K562 (cell line): ENCODE measurements at regions not wholly inside any gene's neighbourhood (a gene's known extent, or its start where the extent isn't known, plus 50 kb on each side); places are given as distances from the start of the nearest gene placed in this dataset.

Source experiments
- ATAC-seq: fragments of 200-7000 bp; cut with Tn5 transposase; 3 replicates; pipeline ENCODE4 v1.9.1; 2020; ENCODE audit warnings: moderate library complexity
- BruUV-seq: library from RNA; stranded (reverse); fragments of 400-500 nt; replicated peaks from 2 replicates; lab custom pipeline; 2021; lab: Mats Ljungman, UMichigan
- CTCF ChIA-PET: fragments of 300-600 bp; formaldehyde crosslinking; extraction: SDS; loops from one replicate; lab custom pipeline; 2021; ENCODE audit warnings: low intra/inter-chr PET ratio; lab: Yijun Ruan, JAX
- POLR2A ChIA-PET: fragments of 300-600, 350-650 bp; sonication (Branson Sonifier 250); formaldehyde crosslinking; extraction: SDS; loops from one replicate; lab custom pipeline; 2021; ENCODE audit warnings: antibody characterized with exemption, inconsistent platforms; lab: Yijun Ruan, JAX
- DNase-seq, 4 experiments: peaks; one replicate each; pipeline versions ENCODE4 v3.0.0 to v3.0.0-alpha.2; 2011 to 2018; ENCODE audit warnings: low spot score in 3 of 4, mixed read lengths in 3 of 4; ENCODE audit errors: extremely low read depth in 1 of 4
- FAIRE-seq: peaks from 2 replicates; lab custom pipeline; 2011; peaks lifted over from hg19 to GRCh38; lab: Jason Lieb, UNC
- H2AFZ ChIP-seq: 2 replicates; pipeline ENCODE4 v1.6.0; 2011; ENCODE audit warnings: low read depth, low read length, control low read depth, inconsistent platforms
- H3K27ac ChIP-seq: fragments of 200-600 bp; 3 replicates; pipeline ENCODE4 v1.8.0; 2011; ENCODE audit warnings: low read depth, mild to moderate bottlenecking, control low read depth, inconsistent platforms, low read length, moderate library complexity, mixed read lengths; ENCODE audit errors: extremely low read depth
- H3K27me3 ChIP-seq, 2 experiments: fragments of 300-600 bp in 1 of 2; 2 replicates in 1 of 2; 3 replicates in 1 of 2; pipeline versions ENCODE4 v1.6.0 to v1.8.0; 2011; ENCODE audit warnings: inconsistent platforms in 2 of 2, low read length in 2 of 2, mild to moderate bottlenecking in 1 of 2, mixed read lengths in 1 of 2, moderate library complexity in 1 of 2; ENCODE audit not compliant: control insufficient read depth in 2 of 2, insufficient read depth in 2 of 2
- H3K36me3 ChIP-seq: fragments of 300-600 bp; 3 replicates; pipeline ENCODE4 v1.8.0; 2011; ENCODE audit warnings: mild to moderate bottlenecking, low read length, inconsistent platforms; ENCODE audit not compliant: control insufficient read depth, insufficient read depth
- H3K4me1 ChIP-seq, 2 experiments: fragments of 200-600 bp in 1 of 2; replicated peaks in 1 of 2; 2 replicates in 1 of 2; 3 replicates in 1 of 2; pipeline versions ENCODE4 v1.5.1 to v1.8.0; 2011; ENCODE audit warnings: inconsistent platforms in 2 of 2, low read length in 2 of 2, mild to moderate bottlenecking in 1 of 2, mixed read lengths in 1 of 2, moderate library complexity in 1 of 2; ENCODE audit not compliant: control insufficient read depth in 2 of 2, insufficient read depth in 2 of 2
- H3K4me2 ChIP-seq: 2 replicates; pipeline ENCODE4 v1.6.1; 2011; ENCODE audit warnings: low read length, control low read depth, inconsistent platforms, mixed read lengths; ENCODE audit not compliant: insufficient read depth
- H3K4me3 ChIP-seq: fragments of 200-600 bp; sonication (generic), shearing (Covaris generic); 2 replicates; pipeline ENCODE4 v1.5.1; 2016; ENCODE audit warnings: control low read depth, inconsistent platforms
- H3K79me2 ChIP-seq: fragments of 200-600 bp; 3 replicates; pipeline ENCODE4 v1.8.0; 2011; ENCODE audit warnings: low read length, inconsistent platforms; ENCODE audit not compliant: control insufficient read depth, insufficient read depth
- H3K9ac ChIP-seq, 2 experiments: 2 replicates each; pipeline versions ENCODE4 v1.6.0 to v1.6.1; 2011; ENCODE audit warnings: low read depth in 2 of 2, low read length in 2 of 2, control low read depth in 1 of 2, inconsistent platforms in 1 of 2, mild to moderate bottlenecking in 1 of 2, mixed read lengths in 1 of 2; ENCODE audit not compliant: insufficient read depth in 1 of 2
- H3K9me1 ChIP-seq: one replicate; pipeline ENCODE4 v1.6.0; 2011; ENCODE audit warnings: inconsistent platforms, mild to moderate bottlenecking, low read length, moderate library complexity; ENCODE audit not compliant: control insufficient read depth, insufficient read depth
- H3K9me3 ChIP-seq: replicated peaks from 2 replicates; pipeline ENCODE4 v1.5.1; 2011; ENCODE audit warnings: low read depth, low read length, inconsistent platforms; ENCODE audit not compliant: control insufficient read depth, insufficient read depth
- H4K20me1 ChIP-seq: replicated peaks from 2 replicates; pipeline ENCODE4 v1.6.1; 2011; ENCODE audit warnings: low read length, inconsistent platforms, mixed read lengths; ENCODE audit not compliant: control insufficient read depth, insufficient read depth
- ATF1 ChIP-seq, 2 experiments: fragments of 450-650 bp in 1 of 2; IDR thresholded peaks; 2 replicates each; pipeline ENCODE4 v1.6.1; 2016; ENCODE audit warnings: missing compliant biosample characterization in 1 of 2, missing genetic modification characterization in 1 of 2
- BCOR ChIP-seq: fragments of 450-650 bp; IDR thresholded peaks from 2 replicates; pipeline ENCODE4 v1.6.1; 2016
- BRCA1 ChIP-seq, 2 experiments: fragments of 450-650 bp in 1 of 2; sonication (generic) in 1 of 2; formaldehyde crosslinking in 1 of 2; IDR thresholded peaks; 2 replicates each; pipeline versions ENCODE4 v1.5.0 to v1.6.1; 2017 to 2020; ENCODE audit warnings: mild to moderate bottlenecking in 1 of 2, missing genetic modification reagents in 1 of 2
- CREM ChIP-seq: IDR thresholded peaks from 2 replicates; pipeline ENCODE4 v1.6.1; 2014; ENCODE audit warnings: antibody characterized with exemption, low read depth
- FOXO4 ChIP-seq: fragments of 450-650 bp; formaldehyde crosslinking; IDR thresholded peaks from 2 replicates; pipeline ENCODE4 v1.4.0; 2020; ENCODE audit warnings: mild to moderate bottlenecking, moderate library complexity
- NFE2 ChIP-seq: IDR thresholded peaks from 2 replicates; pipeline ENCODE4 v1.6.1; 2014; ENCODE audit warnings: antibody characterized with exemption, low read depth
- SLC30A9 ChIP-seq: fragments of 250-450 bp; sonication (Bioruptor Pico); IDR thresholded peaks from 2 replicates; pipeline ENCODE4 v1.8.0; 2022; ENCODE audit warnings: mild to moderate bottlenecking, moderate library complexity
- ZNF133 ChIP-seq: fragments of 250-450 bp; sonication (Bioruptor Pico); IDR thresholded peaks from 2 replicates; pipeline ENCODE4 v1.4.0; 2020; ENCODE audit warnings: mild to moderate bottlenecking
- ZNF143 ChIP-seq: sonication (generic); formaldehyde crosslinking; IDR thresholded peaks from 2 replicates; pipeline ENCODE4 v1.9.0; 2022; ENCODE audit warnings: mild to moderate bottlenecking, missing genetic modification reagents
- WGBS: fragments of 100-300 bp; shearing (Covaris generic); methylation state at CpG from one replicate; pipeline ENCODE4 v1.1.6; 2016; ENCODE audit warnings: low coverage, mixed read lengths; ENCODE audit not compliant: insufficient coverage; ENCODE audit errors: missing lambda C conversion rate; 5-methylcytosine and 5-hydroxymethylcytosine counted together
- in situ Hi-C: fragments of 300-500 bp; cut with MboI; formaldehyde crosslinking; loops from 4 replicates; pipeline ENCODE4 v1.15.0; 2018; ENCODE audit warnings: inconsistent platforms, mixed read lengths
- intact Hi-C: fragments of 100-400 bp; cut with micrococcal nuclease; formaldehyde crosslinking; loops from 2 replicates; pipeline ENCODE4 v1.14.2; 2022
- TF ChIP-seq, protein P1 (sequence below), 2 experiments: fragments of 450-650 bp in 1 of 2; sonication (generic) in 1 of 2; formaldehyde crosslinking in 1 of 2; IDR thresholded peaks in 1 of 2; conservative IDR thresholded peaks in 1 of 2; 2 replicates each; pipeline versions ENCODE4 v1.6.1 to v1.8.1; 2016 to 2023; ENCODE audit warnings: mild to moderate bottlenecking in 2 of 2, moderate library complexity in 2 of 2, inconsistent platforms in 1 of 2, missing genetic modification reagents in 1 of 2

- Histone ChIP-seq H2AFZ (no peak overlapping the region), H3K27me3 (no peaks in the 10 kb centered on the region), H3K36me3 (no peaks in the 10 kb centered on the region), H3K4me3 (no peak overlapping the region), H3K4me2 (no peak overlapping the region), H4K20me1 (no peaks in the 10 kb centered on the region), H3K4me1 (no peaks in the 10 kb centered on the region), H3K79me2 (no peaks in the 10 kb centered on the region), H3K9ac (no peak overlapping the region), H3K9me1 (no peaks in the 10 kb centered on the region), H3K9me3 (no peaks in the 10 kb centered on the region), H3K27ac (no peak overlapping the region)
- ChIA-PET CTCF (no interaction called here), POLR2A (no interaction called here)
- 0% methylated on average over 3 of the region's 3 CpGs for WGBS
- FAIRE-seq (no peak), DNase-seq (no peak), ATAC-seq (no peak)
- intact Hi-C loops (no loop called here), in situ Hi-C loops (no loop called here)
- BruUV-seq = no TSS peak
- TF ChIP-seq, protein P1, sequence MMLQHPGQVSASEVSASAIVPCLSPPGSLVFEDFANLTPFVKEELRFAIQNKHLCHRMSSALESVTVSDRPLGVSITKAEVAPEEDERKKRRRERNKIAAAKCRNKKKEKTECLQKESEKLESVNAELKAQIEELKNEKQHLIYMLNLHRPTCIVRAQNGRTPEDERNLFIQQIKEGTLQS (IDR thresholded peaks at IDR 0.05) = no peak
- TF ChIP-seq, protein P1 (CRISPR knock-in tag; conservative IDR thresholded peaks at IDR 0.05) = no peak
Observed at GRCh38 chr3:73716418-73716817, 91.7 kb upstream of the PDZRN3 start.

GRCh38 chr3:73710340-73710739 is 85.6 kb upstream of the PDZRN3 start:
- DNase-seq (no peak), FAIRE-seq (no peak), ATAC-seq (no peak)
- in situ Hi-C loops = no loop called here
- TF ChIP-seq CREM (no peak), ZNF143 (CRISPR knock-in tag) (no peak), BCOR (no peak), ZNF133 (no peak), ATF1 (CRISPR knock-in tag; IDR thresholded peaks at IDR 0.05) (no peak), ATF1 (tag; IDR thresholded peaks at IDR 0.05) (no peak), SLC30A9 (CRISPR knock-in tag) (no peak), BRCA1 (IDR thresholded peaks at IDR 0.05) (no peak), BRCA1 (CRISPR knock-in tag; IDR thresholded peaks at IDR 0.05) (no peak), NFE2 (no peak), FOXO4 (CRISPR knock-in tag) (no peak)
- no peak overlapping the region for H3K4me2 ChIP-seq
- intact Hi-C loops = no loop called here
- no peaks in the 10 kb centered on the region for H3K9me3 ChIP-seq
- CTCF ChIA-PET = no interaction called here
- POLR2A ChIA-PET = no interaction called here
- no TSS peak for BruUV-seq
- H3K4me1 ChIP-seq = no peaks in the 10 kb centered on the region
- H2AFZ ChIP-seq = no peak overlapping the region
- no peak overlapping the region for H3K4me3 ChIP-seq
- no peak overlapping the region for H3K9ac ChIP-seq
- H3K27ac ChIP-seq = no peak overlapping the region
- H4K20me1 ChIP-seq = no peaks in the 10 kb centered on the region
- WGBS = 0% methylated on average over 1 of the region's 1 CpG
- no peaks in the 10 kb centered on the region for H3K36me3 ChIP-seq
- no peaks in the 10 kb centered on the region for H3K79me2 ChIP-seq
- H3K27me3 ChIP-seq = no peaks in the 10 kb centered on the region
- no peaks in the 10 kb centered on the region for H3K9me1 ChIP-seq
